ENCODE measurements at regions not wholly inside any gene's neighbourhood (a gene's known extent, or its start where the extent isn't known, plus 50 kb on each side); places are given as distances from the start of the nearest gene placed in this dataset.

GRCh38 chr18:44586782-44587524 lies 93.7 kb upstream of the SETBP1 start:
- Mint-ChIP-seq H3K36me3 (no peaks in the 10 kb centered on the region), H3K4me1 (no peaks in the 10 kb centered on the region), H3K27ac (peak overlapping the region in 1 of 3 donors; percentile 50), H3K4me3 (no peak overlapping the region), H3K9me3 (no peaks in the 10 kb centered on the region), H3K27me3 (no peaks in the 10 kb centered on the region)

DNA sequence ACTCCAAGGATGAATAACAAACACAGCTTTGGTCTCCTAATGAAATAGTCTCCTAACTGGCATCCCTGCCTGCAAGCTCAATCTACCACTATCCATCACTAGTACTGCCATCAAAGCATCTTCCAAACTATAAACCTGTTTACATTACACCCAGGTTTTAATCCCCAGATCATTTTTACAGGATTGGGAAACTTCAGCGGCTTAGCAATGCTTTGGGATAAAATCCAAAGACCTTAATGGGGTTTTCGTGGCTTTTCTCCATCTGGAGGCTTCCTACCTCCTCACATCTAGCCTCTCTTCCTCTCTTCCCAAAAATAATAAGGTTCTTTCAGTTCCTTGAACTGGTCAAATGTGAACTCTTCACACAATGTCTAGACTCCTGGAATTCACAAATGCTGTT lies 92.2 kb upstream of the SETBP1 start:
- Mint-ChIP-seq H3K9me3 (no peaks in the 10 kb centered on the region), H3K4me3 (no peak overlapping the region), H3K4me1 (no peaks in the 10 kb centered on the region), H3K36me3 (no peaks in the 10 kb centered on the region), H3K27ac (no peak overlapping the region), H3K27me3 (no peaks in the 10 kb centered on the region)

DNA sequence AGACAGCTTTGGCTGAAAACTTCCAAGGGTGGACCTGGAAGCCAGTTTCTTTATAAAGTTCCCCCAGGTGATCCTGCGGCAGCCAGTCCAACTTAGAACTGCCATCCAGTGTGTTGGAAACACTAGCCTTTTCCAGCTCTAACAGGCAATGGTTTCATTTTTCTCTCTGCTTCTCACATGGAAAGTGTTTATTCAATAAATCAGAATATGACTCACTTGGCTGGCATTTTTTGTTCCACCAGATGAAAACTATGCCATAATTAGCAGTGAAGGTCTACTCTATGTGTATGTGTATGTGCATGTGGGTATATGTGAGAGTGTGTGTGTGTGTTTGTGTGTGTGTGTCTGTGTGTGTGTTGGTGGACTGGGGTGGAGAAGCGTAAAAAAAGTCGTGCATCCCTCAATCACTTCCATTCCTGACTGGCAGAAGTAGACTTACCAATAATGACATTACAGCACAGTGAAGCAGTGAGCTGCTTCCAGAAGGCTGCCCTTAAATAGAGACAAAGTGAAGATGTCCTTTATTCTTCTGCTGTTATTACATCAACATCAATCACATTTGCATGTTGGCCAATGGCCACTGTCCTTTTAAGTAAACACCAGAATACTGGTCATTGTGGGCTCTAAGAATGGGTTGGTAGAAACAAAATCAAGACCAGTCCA lies 90.9 kb upstream of the SETBP1 start:
- Mint-ChIP-seq H3K27ac (no peak overlapping the region), H3K4me1 (no peaks in the 10 kb centered on the region), H3K27me3 (no peaks in the 10 kb centered on the region)

DNA sequence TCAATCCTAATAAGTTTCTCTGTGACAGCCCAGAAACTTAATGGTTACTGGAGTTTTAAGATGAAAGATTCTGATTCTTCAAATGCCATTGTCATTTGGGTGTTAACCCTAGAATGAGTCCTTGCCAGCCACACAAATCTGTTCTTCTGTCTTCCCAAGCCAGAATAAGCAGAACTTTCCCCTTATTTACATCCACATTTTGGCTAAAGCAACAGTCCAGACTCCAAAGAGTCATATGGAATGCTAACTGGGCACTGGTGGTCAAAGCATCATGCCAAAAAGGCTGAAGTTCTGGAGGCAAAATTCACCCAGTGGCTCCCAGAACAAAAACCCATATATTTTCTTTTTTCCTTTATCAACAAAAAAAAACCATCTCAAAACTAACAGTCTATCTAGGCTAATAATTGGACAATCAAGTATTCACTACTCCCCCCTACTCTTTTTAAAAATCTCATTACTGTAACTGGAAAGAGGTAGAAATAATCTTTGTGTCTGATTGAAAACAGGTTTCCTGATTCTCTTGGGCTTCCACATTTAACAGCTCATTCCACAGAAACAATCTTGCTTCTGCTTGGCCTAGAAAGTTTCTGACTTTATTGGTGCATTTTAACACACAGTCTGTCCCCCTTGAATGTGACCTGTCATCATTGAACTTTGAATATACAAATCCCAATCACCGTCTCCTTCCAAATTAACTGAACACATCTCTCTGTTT lies 89.6 kb upstream of the SETBP1 start:
- Mint-ChIP-seq H3K27me3 (no peaks in the 10 kb centered on the region), H3K36me3 (no peaks in the 10 kb centered on the region), H3K27ac (no peak overlapping the region), H3K4me1 (no peaks in the 10 kb centered on the region), H3K9me3 (no peaks in the 10 kb centered on the region), H3K4me3 (no peak overlapping the region)

More for the DNA sequence above, 90.9 kb upstream of the SETBP1 start:
- Mint-ChIP-seq H3K36me3 (no peaks in the 10 kb centered on the region), H3K4me3 (no peak overlapping the region), H3K9me3 (no peaks in the 10 kb centered on the region)

DNA sequence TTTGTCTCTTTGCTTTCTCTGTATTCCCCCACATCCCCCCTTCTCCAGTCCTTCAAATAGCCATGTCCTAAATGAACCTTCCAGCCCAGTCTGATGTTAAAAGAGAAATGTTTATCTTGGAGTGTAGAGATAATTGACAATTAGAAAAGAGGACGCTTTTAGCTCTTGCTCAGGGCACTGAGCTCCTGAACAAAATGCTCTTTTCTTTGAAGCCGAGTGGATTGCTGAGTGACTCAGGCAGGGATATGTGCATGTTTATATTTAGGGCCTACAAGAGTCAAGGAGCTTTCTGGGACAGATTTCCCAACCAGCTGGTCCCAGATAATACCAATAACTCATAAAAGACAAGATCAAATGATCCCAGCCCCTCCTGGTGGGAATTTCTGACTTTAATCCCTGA lies 88.0 kb upstream of the SETBP1 start:
- H3K4me3 Mint-ChIP-seq, result no peak overlapping the region
- peaks cover 0 to 4% (median 4%) of the 10 kb centered on the region in 3 donors for H3K4me1 Mint-ChIP-seq
- H3K9me3 Mint-ChIP-seq, result peaks cover 0 to 2% (median 0%) of the 10 kb centered on the region in 3 donors
- H3K27me3 Mint-ChIP-seq, result no peaks in the 10 kb centered on the region
- H3K36me3 Mint-ChIP-seq, result peaks cover 1% of the 10 kb centered on the region
- H3K27ac Mint-ChIP-seq, result no peak overlapping the region

GRCh38 chr18:44594799-44595467 lies 85.8 kb upstream of the SETBP1 start:
- H3K27ac Mint-ChIP-seq, result no peak overlapping the region
- H3K27me3 Mint-ChIP-seq, result no peaks in the 10 kb centered on the region

GRCh38 chr18:44597797-44598196 lies 82.9 kb upstream of the SETBP1 start:
- Mint-ChIP-seq H3K4me1 (peaks cover 0 to 7% (median 5%) of the 10 kb centered on the region in 3 donors), H3K27me3 (no peaks in the 10 kb centered on the region), H3K27ac (no peak overlapping the region), H3K9me3 (peaks cover 0 to 5% (median 0%) of the 10 kb centered on the region in 3 donors), H3K36me3 (peaks cover 4% of the 10 kb centered on the region), H3K4me3 (no peak overlapping the region)

More at GRCh38 chr18:44594799-44595467, 85.8 kb upstream of the SETBP1 start:
- Mint-ChIP-seq H3K36me3 (peaks cover 1% of the 10 kb centered on the region), H3K9me3 (peaks cover 0 to 4% (median 0%) of the 10 kb centered on the region in 3 donors), H3K4me1 (peaks cover 0 to 5% (median 4%) of the 10 kb centered on the region in 3 donors), H3K4me3 (no peak overlapping the region)

- H3K27me3 Mint-ChIP-seq, result no peaks in the 10 kb centered on the region
- H3K27ac Mint-ChIP-seq, result no peak overlapping the region
- no peak overlapping the region for H3K4me3 Mint-ChIP-seq
- peaks cover 4% of the 10 kb centered on the region for H3K36me3 Mint-ChIP-seq
- peaks cover 0 to 7% (median 6%) of the 10 kb centered on the region in 3 donors for H3K4me1 Mint-ChIP-seq
- peaks cover 0 to 5% (median 0%) of the 10 kb centered on the region in 3 donors for H3K9me3 Mint-ChIP-seq
These were observed 82.2 kb upstream of the SETBP1 start for GRCh38 chr18:44598514-44598913.

- no peak overlapping the region for H3K4me3 Mint-ChIP-seq
- no peaks in the 10 kb centered on the region for H3K27me3 Mint-ChIP-seq
- peaks cover 4% of the 10 kb centered on the region for H3K36me3 Mint-ChIP-seq
- H3K27ac Mint-ChIP-seq, result no peak overlapping the region
- peaks cover 0 to 5% (median 0%) of the 10 kb centered on the region in 3 donors for H3K9me3 Mint-ChIP-seq
- peaks cover 0 to 7% (median 6%) of the 10 kb centered on the region in 3 donors for H3K4me1 Mint-ChIP-seq
These were observed 81.3 kb upstream of the SETBP1 start for GRCh38 chr18:44599412-44599811.

DNA sequence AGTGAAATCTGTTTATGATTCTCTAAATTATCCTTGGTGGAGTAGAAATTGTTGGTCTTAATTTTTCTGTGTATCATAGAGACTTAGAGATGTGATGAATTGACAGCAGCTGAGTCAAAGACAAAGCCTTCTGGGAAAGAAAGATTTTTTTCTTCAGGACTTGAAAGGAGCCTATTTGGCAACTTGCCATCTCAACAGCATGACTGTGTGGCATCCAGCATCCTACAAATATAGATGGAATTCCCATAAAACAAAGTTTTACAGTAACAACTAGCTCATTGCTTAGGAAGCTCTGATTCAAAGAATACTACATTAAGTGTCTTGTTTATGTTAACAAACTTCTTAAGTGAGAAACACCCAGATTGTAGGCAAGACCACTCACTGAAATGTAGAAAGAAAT lies 79.2 kb upstream of the SETBP1 start:
- peaks cover 0 to 7% (median 6%) of the 10 kb centered on the region in 3 donors for H3K4me1 Mint-ChIP-seq
- no peak overlapping the region for H3K27ac Mint-ChIP-seq
- no peak overlapping the region for H3K4me3 Mint-ChIP-seq
- H3K9me3 Mint-ChIP-seq, result peaks cover 0 to 5% (median 0%) of the 10 kb centered on the region in 3 donors
- H3K36me3 Mint-ChIP-seq, result peaks cover 4% of the 10 kb centered on the region
- H3K27me3 Mint-ChIP-seq, result no peaks in the 10 kb centered on the region

GRCh38 chr18:44602380-44602779 lies 78.3 kb upstream of the SETBP1 start:
- no peak overlapping the region for H3K4me3 Mint-ChIP-seq
- no peak overlapping the region for H3K27ac Mint-ChIP-seq
- no peaks in the 10 kb centered on the region for H3K27me3 Mint-ChIP-seq
- peaks cover 0 to 4% (median 0%) of the 10 kb centered on the region in 3 donors for H3K9me3 Mint-ChIP-seq
- peaks cover 2% of the 10 kb centered on the region for H3K36me3 Mint-ChIP-seq
- peaks cover 0 to 3% (median 2%) of the 10 kb centered on the region in 3 donors for H3K4me1 Mint-ChIP-seq

DNA sequence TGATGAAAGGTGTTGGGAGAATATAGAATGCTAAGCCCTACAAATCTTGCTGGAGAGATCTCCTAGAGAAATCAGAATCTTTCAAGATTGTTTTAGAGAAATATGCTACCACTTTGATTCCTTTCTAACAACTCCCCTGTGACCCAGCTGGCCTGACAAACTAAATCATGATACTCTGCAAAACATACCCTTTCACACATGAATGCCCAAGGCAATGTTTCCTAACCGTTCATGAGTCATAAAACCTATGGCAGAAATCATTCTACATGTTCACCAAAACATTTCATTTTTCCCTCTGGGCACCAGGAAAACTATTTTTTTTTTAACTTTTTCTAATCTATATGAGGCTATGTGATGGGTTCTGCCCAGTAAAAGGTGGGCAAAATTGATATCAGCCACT lies 77.8 kb upstream of the SETBP1 start:
- Mint-ChIP-seq H3K4me1 (peaks cover 0 to 3% (median 2%) of the 10 kb centered on the region in 3 donors), H3K4me3 (no peak overlapping the region), H3K9me3 (peaks cover 0 to 4% (median 0%) of the 10 kb centered on the region in 3 donors), H3K27ac (no peak overlapping the region), H3K36me3 (peaks cover 2% of the 10 kb centered on the region), H3K27me3 (no peaks in the 10 kb centered on the region)

DNA sequence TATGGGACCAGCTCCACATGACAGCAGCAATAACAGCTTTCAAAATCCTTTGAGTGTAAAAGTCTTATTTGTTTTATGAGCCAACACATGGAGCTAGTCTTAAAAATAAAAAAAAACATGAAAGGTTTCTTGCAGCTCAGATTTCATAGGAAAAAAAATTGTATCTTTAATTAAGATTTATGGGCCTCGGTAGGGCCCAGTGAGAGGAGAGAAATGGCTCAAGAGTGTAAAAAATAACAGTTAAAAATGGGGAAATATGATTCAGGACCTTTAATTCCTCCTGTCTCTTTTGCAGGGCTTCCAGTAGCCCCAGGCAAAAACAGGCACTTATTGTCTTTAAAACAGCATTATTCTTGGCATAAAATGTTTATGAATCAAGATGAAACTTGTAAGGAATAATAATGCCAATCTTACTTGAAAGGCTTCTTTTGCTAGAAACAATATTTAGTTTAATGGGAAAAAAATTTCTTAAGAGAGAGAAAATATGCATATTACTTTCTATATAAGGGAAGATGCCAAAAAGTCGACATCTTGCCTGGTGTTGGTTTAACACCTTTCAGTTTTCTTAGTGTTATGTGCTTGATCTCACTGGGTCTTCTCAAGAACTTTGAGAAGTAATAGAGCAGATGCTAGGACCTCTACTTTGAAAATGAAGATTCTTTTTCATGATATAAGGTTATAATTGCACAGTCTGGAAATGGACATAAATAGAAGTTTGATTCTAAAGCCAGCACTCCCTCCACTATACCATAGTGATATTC lies 71.3 kb upstream of the SETBP1 start:
- no peaks in the 10 kb centered on the region for H3K27me3 Mint-ChIP-seq
- H3K9me3 Mint-ChIP-seq, result no peaks in the 10 kb centered on the region
- no peak overlapping the region for H3K27ac Mint-ChIP-seq
- no peaks in the 10 kb centered on the region for H3K4me1 Mint-ChIP-seq
- H3K36me3 Mint-ChIP-seq, result peaks cover 3% of the 10 kb centered on the region
- no peak overlapping the region for H3K4me3 Mint-ChIP-seq

DNA sequence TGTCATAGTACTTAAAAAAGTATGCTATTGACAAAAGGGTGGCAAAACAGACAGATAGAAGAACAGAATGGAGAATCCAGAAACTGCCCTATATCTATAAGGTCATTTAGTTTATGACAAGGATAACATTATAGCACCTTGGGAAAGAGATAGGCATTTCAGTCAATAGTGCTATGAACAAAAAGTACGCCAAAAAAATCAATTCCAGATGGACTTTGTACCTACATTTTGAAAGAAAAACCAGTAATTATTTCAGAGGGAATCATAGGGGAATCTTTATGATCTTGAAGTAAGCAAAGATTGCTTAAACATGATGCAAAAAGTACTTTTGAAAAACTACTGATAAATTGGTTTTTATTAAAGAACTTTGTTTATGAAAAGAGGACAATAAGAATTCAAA lies 59.9 kb upstream of the SETBP1 start:
- no peaks in the 10 kb centered on the region for H3K4me1 Mint-ChIP-seq
- H3K9me3 Mint-ChIP-seq, result peaks cover 1 to 7% (median 6%) of the 10 kb centered on the region in 3 donors
- no peak overlapping the region for H3K27ac Mint-ChIP-seq
- H3K36me3 Mint-ChIP-seq, result no peaks in the 10 kb centered on the region
- H3K27me3 Mint-ChIP-seq, result no peaks in the 10 kb centered on the region
- H3K4me3 Mint-ChIP-seq, result no peak overlapping the region
